Stimulated activated naive B cell treated with anti-CD40 and anti-IgM and Interleukin-4, amounts not matched to agents 10 μg/mL and 1 μg/mL and 100 μg/mL, for 72 hours (primary cell): ENCODE measurements at regions not wholly inside any gene's neighbourhood (a gene's known extent, or its start where the extent isn't known, plus 50 kb on each side); places are given as distances from the start of the nearest gene placed in this dataset.

ENCODE experiments used
- ATAC-seq, 2 donors: fragments of 150-1000 bp; cut with Tn5 transposase; replicated peaks; 2 replicates each; pipeline ENCODE4 v1.10.0; 2021; ENCODE audit warnings: moderate library complexity in 1 of 2
- DNase-seq: peaks from one replicate; pipeline ENCODE4 v3.0.0; 2021
- H3K27ac Mint-ChIP-seq: one replicate; pipeline ENCODE4 v1.8.0; 2022; ENCODE audit warnings: mild to moderate bottlenecking, mixed read lengths
- H3K27me3 Mint-ChIP-seq, 2 donors: one replicate each; pipeline ENCODE4 v1.8.0; 2022; ENCODE audit warnings: mixed read lengths in 2 of 2
- H3K36me3 Mint-ChIP-seq, 2 donors: one replicate each; pipeline ENCODE4 v1.8.0; 2022; ENCODE audit warnings: mixed read lengths in 2 of 2, mild to moderate bottlenecking in 1 of 2
- H3K4me1 Mint-ChIP-seq, 2 donors: one replicate each; pipeline ENCODE4 v1.8.0; 2022; ENCODE audit warnings: mixed read lengths in 2 of 2, mild to moderate bottlenecking in 1 of 2
- H3K4me3 Mint-ChIP-seq, 2 donors: one replicate each; pipeline ENCODE4 v1.8.0; 2022; ENCODE audit warnings: mild to moderate bottlenecking in 2 of 2, mixed read lengths in 2 of 2, moderate library complexity in 1 of 2
- H3K9me3 Mint-ChIP-seq, 2 donors: one replicate each; pipeline ENCODE4 v1.8.0; 2022; ENCODE audit warnings: mixed read lengths in 2 of 2, mild to moderate bottlenecking in 1 of 2

DNA sequence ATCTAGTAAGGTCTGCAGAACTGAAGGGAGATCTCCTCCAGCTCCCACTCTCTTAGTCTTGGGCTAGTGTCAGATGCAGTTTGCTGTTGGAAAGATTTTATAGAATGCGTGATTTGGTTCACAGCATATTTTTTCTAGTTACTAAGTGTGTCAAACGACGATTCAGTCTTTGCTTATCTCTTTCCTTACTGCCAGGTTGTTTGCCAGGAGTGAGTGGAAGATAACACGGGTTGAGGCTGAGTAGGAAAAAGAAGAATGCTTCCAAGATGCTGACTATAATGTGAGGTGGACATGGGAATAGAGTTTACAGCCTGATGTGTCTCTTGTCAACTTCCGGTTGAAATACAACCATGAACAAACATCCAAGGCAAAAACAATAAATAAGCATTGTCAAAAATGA lies 141.4 kb downstream of the GDAP2 start:
- no peak for ATAC-seq
- peaks cover 0 to 2% of the 10 kb centered on the region in 2 donors for H3K9me3 Mint-ChIP-seq

DNA sequence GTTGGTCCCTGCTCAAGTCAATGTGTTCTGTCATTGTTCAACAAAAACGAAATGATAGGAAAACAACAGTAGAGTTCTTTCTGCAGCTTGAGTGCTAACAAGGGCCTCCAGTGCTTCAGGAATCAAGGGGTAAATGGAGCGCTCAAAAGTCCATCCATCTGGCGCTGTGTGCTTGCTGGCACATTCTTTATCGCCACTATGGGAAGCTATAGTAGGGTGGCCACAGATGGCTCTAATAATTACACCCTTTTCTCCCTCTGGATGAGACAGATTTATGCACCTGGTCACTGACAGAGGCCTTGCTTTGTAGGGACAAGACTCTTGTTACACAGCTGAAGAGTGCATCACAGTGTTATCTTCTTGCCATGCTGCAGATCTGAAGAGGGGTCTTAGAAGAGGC lies 136.0 kb downstream of the GDAP2 start:
- DNase-seq (no peak), ATAC-seq (no peak)
- H3K27ac Mint-ChIP-seq: no peak overlapping the region
- H3K9me3 Mint-ChIP-seq: no peaks in the 10 kb centered on the region
- no peak overlapping the region for H3K4me3 Mint-ChIP-seq
- H3K27me3 Mint-ChIP-seq: peaks cover 4 to 12% of the 10 kb centered on the region in 2 donors
- H3K4me1 Mint-ChIP-seq: no peaks in the 10 kb centered on the region
- no peaks in the 10 kb centered on the region for H3K36me3 Mint-ChIP-seq

More for the DNA sequence above, 141.4 kb downstream of the GDAP2 start:
- Mint-ChIP-seq H3K36me3 (peaks cover 0 to 1% of the 10 kb centered on the region in 2 donors), H3K27me3 (peaks cover 4 to 14% of the 10 kb centered on the region in 2 donors), H3K4me1 (peaks cover 2 to 4% of the 10 kb centered on the region in 2 donors), H3K4me3 (no peak overlapping the region), H3K27ac (no peak overlapping the region)
- no peak for DNase-seq

DNA sequence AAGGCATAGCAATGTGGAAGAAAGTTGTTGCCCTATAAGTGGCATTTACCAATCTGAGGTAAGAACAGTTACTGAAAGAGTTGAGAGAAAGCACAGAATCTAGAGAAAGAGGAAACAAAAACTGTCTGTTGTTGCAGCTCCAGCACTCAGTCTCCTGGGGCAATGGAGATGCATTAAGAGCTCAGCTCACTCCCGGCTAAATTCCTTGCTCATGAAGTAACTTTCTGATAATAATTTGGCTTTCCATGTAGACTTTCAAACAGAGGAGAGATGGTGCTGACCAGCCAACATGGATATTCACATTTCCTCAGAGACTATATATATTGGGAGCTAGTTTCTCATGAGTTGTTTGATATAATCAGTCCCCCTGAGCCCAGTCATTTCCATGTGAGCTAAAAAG lies 135.3 kb downstream of the GDAP2 start:
- ATAC-seq (no peak), DNase-seq (no peak)
- no peaks in the 10 kb centered on the region for H3K4me1 Mint-ChIP-seq
- no peaks in the 10 kb centered on the region for H3K36me3 Mint-ChIP-seq
- H3K27ac Mint-ChIP-seq: no peak overlapping the region
- H3K27me3 Mint-ChIP-seq: peaks cover 4 to 12% of the 10 kb centered on the region in 2 donors
- H3K4me3 Mint-ChIP-seq: no peak overlapping the region
- H3K9me3 Mint-ChIP-seq: no peaks in the 10 kb centered on the region

DNA sequence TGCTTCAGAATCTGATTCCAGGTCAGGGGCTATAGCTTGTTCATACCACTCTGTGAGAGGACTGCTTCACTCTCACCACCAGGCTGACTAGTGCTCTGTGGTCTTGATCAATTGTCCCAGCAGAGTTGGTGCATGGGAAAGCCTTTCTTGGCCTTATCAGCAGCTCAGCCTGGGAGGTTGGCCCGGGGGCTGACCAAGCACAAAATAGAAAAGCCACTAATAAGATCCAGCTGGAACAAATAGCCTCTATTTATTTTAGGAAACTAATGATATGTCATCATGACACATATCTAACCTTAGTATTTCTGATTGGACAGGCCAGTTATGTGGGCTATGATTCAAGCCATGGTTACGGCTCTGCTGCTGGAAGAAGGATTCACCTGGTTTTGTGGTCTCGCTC lies 134.2 kb downstream of the GDAP2 start:
- H3K9me3 Mint-ChIP-seq: no peaks in the 10 kb centered on the region
- ATAC-seq (no peak), DNase-seq (no peak)
- no peak overlapping the region for H3K27ac Mint-ChIP-seq
- no peaks in the 10 kb centered on the region for H3K4me1 Mint-ChIP-seq
- H3K27me3 Mint-ChIP-seq: peaks cover 9 to 12% of the 10 kb centered on the region in 2 donors
- H3K36me3 Mint-ChIP-seq: no peaks in the 10 kb centered on the region
- H3K4me3 Mint-ChIP-seq: no peak overlapping the region

DNA sequence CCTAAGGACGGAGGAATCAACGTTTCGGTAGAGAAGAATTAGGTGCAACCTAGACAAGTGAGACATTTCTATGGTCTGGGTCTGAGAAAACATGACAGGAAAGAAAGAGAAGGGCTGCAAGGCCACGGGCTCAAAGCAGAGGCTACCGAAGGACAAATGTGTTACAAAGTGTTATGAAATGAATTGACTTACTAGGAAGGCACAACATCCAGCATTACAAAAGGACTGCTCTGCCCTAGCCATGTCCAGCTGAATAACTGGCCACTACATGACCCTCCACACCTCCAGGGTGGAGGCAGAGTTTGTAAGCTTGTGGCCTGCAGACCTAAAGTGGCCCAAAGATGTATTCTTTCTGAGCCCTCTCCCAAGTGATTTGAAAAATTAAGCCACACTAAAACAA lies 133.6 kb downstream of the GDAP2 start:
- H3K36me3 Mint-ChIP-seq: no peaks in the 10 kb centered on the region
- no peak overlapping the region for H3K4me3 Mint-ChIP-seq
- DNase-seq: no peak

DNA sequence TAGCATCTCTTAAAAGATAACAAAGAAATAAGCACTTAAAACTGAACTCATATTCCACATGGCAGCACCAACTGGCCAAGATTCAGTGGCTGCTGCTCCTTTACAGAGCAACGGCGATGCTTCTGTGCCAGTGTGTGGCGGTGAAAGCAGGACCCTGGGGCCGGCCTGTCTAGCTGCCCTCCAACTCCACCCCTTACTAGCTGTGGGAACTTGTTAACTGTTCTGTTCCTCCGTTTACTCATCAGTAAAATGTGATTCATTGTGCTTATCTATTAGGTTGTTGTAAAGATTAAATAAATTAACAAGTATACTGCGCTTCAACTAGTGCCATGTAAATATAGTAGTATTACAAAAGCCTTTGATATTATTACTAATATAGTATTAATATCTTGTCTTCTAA lies 133.2 kb downstream of the GDAP2 start:
- no peak overlapping the region for H3K27ac Mint-ChIP-seq
- DNase-seq (no peak), ATAC-seq (no peak)
- H3K4me3 Mint-ChIP-seq: no peak overlapping the region
- peaks cover 14 to 18% of the 10 kb centered on the region in 2 donors for H3K27me3 Mint-ChIP-seq
- H3K9me3 Mint-ChIP-seq: no peaks in the 10 kb centered on the region
- H3K36me3 Mint-ChIP-seq: no peaks in the 10 kb centered on the region
- no peaks in the 10 kb centered on the region for H3K4me1 Mint-ChIP-seq

More for the DNA sequence above, 133.6 kb downstream of the GDAP2 start:
- no peaks in the 10 kb centered on the region for H3K9me3 Mint-ChIP-seq
- ATAC-seq: no peak
- no peaks in the 10 kb centered on the region for H3K4me1 Mint-ChIP-seq
- H3K27me3 Mint-ChIP-seq: peaks cover 13 to 17% of the 10 kb centered on the region in 2 donors
- H3K27ac Mint-ChIP-seq: no peak overlapping the region

DNA sequence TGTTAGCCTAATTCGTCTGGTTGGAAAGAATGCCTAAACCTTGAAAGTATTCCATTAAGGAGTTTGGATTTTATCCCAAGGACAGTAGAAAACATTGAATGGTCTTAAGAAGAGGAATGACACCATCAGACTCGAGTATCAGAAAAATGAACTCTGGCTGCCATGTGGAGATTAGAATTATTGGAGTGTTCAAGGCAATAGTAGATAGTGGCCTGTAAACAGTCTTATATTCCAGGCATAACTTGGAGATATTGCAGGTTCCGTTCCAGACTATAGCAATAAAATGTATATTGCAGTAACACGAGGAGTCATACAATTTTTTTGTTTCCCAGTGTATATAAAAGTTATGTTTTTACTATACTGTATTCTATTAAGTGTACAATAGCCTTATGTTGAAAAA lies 130.9 kb downstream of the GDAP2 start:
- H3K27ac Mint-ChIP-seq: no peak overlapping the region
- H3K4me1 Mint-ChIP-seq: no peaks in the 10 kb centered on the region
- no peaks in the 10 kb centered on the region for H3K9me3 Mint-ChIP-seq
- H3K4me3 Mint-ChIP-seq: no peak overlapping the region
- DNase-seq (no peak), ATAC-seq (no peak)
- peaks cover 12 to 13% of the 10 kb centered on the region in 2 donors for H3K27me3 Mint-ChIP-seq
- no peaks in the 10 kb centered on the region for H3K36me3 Mint-ChIP-seq

DNA sequence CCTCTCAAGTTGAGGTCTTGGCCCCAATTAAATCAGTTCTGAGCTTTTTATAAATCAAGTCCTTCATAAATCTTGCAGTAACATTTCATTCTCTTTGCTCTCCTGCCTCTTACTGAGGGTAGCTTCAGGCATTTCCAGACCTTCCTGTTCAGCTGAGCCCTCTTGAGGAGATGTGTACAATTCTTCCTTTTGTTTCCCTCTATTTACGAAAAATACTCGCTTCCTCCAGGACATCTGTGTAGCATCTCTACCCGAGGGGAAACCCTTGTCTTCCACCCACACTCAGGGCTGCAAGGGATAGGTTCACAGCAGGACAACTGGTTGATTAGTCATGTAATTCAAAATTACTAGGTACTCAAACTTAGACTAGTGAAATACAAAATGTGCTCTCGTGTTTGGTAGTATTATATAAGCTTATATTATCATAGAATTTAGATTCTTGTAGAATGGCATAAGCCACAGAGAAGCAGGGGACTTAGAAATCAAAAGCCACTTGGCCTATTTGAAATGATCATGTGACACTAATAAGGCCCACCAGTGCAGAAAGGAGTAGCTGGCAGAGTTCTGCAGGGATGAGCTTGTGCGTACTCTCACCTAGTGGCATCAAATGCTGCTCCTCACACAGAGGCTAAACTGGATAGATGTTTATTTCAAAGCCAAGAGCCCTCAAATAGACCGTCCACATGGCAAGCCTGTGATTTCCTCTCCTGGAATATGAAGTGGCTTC lies 126.7 kb downstream of the GDAP2 start:
- ATAC-seq: no peak
- Mint-ChIP-seq H3K4me1 (no peaks in the 10 kb centered on the region), H3K27me3 (peaks cover 18 to 28% of the 10 kb centered on the region in 2 donors), H3K36me3 (no peaks in the 10 kb centered on the region), H3K27ac (no peak overlapping the region), H3K4me3 (no peak overlapping the region), H3K9me3 (peaks cover 0 to 1% of the 10 kb centered on the region in 2 donors)
- DNase-seq: no peak

DNA sequence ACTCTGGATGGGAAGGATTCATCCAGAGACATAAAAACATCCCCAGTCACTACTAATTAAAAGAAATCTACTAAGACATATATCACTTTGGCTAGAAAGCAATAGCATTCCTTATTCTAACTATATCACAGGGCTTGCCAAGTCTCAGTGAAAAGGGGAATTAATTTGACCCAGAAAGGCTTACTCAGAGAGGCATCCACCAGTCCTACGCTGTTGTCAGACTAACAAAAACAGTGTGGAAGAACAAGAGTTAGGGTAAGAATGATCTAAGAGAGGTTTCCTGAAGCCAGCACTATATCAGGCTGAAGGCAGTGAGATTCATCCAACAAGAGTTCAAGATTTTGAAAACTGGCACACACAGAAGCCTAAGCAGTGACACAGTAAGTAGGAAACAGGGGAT lies 126.1 kb downstream of the GDAP2 start:
- no peak overlapping the region for H3K4me3 Mint-ChIP-seq
- H3K4me1 Mint-ChIP-seq: no peaks in the 10 kb centered on the region
- ATAC-seq (no peak), DNase-seq (no peak)
- H3K27me3 Mint-ChIP-seq: peaks cover 18 to 28% of the 10 kb centered on the region in 2 donors
- H3K27ac Mint-ChIP-seq: no peak overlapping the region
- H3K36me3 Mint-ChIP-seq: no peaks in the 10 kb centered on the region
- peaks cover 0 to 1% of the 10 kb centered on the region in 2 donors for H3K9me3 Mint-ChIP-seq

DNA sequence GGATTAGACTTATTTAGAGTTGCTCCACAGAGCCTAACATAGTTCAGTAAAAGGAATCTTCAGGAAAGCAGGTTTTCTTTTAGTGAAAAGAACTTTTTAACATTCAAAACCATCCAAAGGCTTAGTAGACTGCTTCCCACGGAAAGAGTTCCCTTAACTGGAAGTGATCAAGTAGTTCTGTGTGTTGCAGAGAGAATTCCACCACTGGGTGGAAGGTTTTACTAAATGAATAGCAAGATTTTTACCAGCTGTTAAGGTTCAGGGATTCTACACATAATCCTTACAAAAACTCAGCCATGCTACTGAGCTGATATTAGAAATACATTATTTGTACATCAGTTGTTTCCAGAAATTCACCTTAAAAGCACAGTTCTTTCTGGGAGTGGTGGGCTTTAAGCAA lies 119.7 kb downstream of the GDAP2 start:
- H3K9me3 Mint-ChIP-seq: peaks cover 0 to 1% of the 10 kb centered on the region in 2 donors
- H3K4me1 Mint-ChIP-seq: no peaks in the 10 kb centered on the region
- no peak overlapping the region for H3K4me3 Mint-ChIP-seq
- no peak for DNase-seq
- no peak overlapping the region for H3K27ac Mint-ChIP-seq
- peaks cover 7 to 22% of the 10 kb centered on the region in 2 donors for H3K27me3 Mint-ChIP-seq
- no peak for ATAC-seq
- no peaks in the 10 kb centered on the region for H3K36me3 Mint-ChIP-seq

DNA sequence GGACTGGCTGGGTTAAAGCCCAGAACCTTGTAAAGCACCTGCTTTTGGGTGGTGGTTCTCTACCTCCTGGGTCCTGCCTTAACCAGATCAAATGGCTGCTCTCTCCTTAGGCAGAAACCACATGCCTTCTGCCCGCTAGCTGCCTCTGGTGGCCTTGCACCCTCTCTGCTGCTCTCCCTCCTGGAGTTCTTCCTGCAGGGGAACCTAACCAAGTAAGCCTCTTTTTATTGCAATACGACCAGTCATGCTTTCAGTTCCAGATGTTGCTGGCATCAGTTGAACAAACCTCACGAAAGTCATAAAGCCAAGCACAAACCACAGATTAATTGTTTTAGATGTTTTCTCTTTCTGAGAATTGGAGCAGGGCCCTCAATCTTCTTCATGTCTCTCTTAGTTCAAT lies 118.9 kb downstream of the GDAP2 start:
- ATAC-seq (no peak), DNase-seq (no peak)
- Mint-ChIP-seq H3K36me3 (no peaks in the 10 kb centered on the region), H3K9me3 (peaks cover 0 to 1% of the 10 kb centered on the region in 2 donors), H3K4me3 (no peak overlapping the region), H3K4me1 (no peaks in the 10 kb centered on the region), H3K27ac (no peak overlapping the region), H3K27me3 (peaks cover 7 to 17% of the 10 kb centered on the region in 2 donors)

DNA sequence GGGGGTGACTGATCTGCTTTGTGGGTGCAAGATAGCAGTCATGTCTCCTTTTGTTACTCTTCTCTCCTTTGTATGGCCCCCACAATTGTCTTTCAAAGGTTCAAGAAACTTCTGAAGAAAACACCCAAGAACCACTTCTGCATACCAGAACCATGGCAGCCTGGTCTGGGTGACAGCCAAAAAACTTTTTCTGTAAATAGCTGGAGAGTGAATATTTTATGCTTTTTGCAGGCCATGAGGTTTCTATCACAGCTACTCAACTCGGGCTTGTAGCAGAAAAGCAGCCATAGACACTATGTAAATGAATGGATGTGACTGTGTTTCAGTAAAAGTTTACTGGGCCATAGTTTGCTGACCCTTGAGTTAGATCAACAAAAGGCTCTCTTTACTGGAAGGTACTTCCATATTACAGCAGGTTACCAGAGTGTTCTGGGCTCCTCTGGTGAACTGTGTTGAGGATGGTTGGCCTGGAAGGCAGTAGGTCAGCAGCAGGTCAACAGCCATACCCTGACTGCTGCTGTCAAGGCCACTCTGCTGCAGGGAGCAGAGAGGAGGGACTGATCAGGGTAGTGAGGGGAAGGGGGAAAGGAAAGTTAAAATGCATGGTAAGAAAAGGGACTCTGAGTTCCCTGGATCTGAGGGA lies 116.4 kb downstream of the GDAP2 start:
- Mint-ChIP-seq H3K27me3 (peaks cover 0 to 7% of the 10 kb centered on the region in 2 donors), H3K36me3 (no peaks in the 10 kb centered on the region), H3K4me1 (no peaks in the 10 kb centered on the region), H3K9me3 (no peaks in the 10 kb centered on the region), H3K4me3 (no peak overlapping the region), H3K27ac (no peak overlapping the region)
- ATAC-seq (no peak), DNase-seq (no peak)
